PC-3 (cell line): ENCODE measurements at regions not wholly inside any gene's neighbourhood (a gene's known extent, or its start where the extent isn't known, plus 50 kb on each side); places are given as distances from the start of the nearest gene placed in this dataset.

Experiments used
- ATAC-seq: fragments of 200-7000 bp; cut with Tn5 transposase; 2 replicates; pipeline ENCODE4 v1.9.1; 2020; ENCODE audit warnings: mild to moderate bottlenecking, moderate library complexity
- BruUV-seq: library from RNA; stranded (reverse); fragments of 400-500 nt; replicated peaks from 2 replicates; lab custom pipeline; 2021; lab: Mats Ljungman, UMichigan
- CTCF ChIA-PET: fragments of 300-600 bp; sonication (Branson Sonifier 250); formaldehyde crosslinking; loops from one replicate; lab custom pipeline; 2022; ENCODE audit warnings: antibody characterized with exemption; lab: Charles Lee
- POLR2A ChIA-PET: fragments of 300-600 bp; sonication (Branson Sonifier 250); formaldehyde crosslinking; loops from one replicate; lab custom pipeline; 2022; ENCODE audit warnings: antibody characterized with exemption; ENCODE audit not compliant: unreplicated experiment; lab: Charles Lee
- DNase-seq: peaks from one replicate; pipeline ENCODE4 v3.0.0-alpha.2; 2015
- H2AFZ ChIP-seq: fragments of 300-600 bp; sonication (generic); 2 replicates; pipeline ENCODE4 v1.6.0; 2016; ENCODE audit warnings: antibody characterized with exemption, low read length
- H3F3A ChIP-seq: fragments of 300-600 bp; sonication (generic); one replicate; pipeline ENCODE4 v1.6.0; 2017; ENCODE audit warnings: antibody characterized with exemption, low read length, control low read depth, mild to moderate bottlenecking; ENCODE audit not compliant: unreplicated experiment
- H3K27ac ChIP-seq: fragments of 300-600 bp; sonication (generic); 2 replicates; pipeline ENCODE4 v1.5.1; 2016; ENCODE audit warnings: mild to moderate bottlenecking, low read length
- H3K27me3 ChIP-seq: fragments of 300-600 bp; sonication (generic); 2 replicates; pipeline ENCODE4 v1.6.1; 2016; ENCODE audit warnings: low read length, mixed read lengths
- H3K36me3 ChIP-seq: fragments of 300-600 bp; sonication (generic); 2 replicates; pipeline ENCODE4 v1.6.1; 2016; ENCODE audit warnings: low read depth, mixed run types, low read length, mixed read lengths
- H3K4me1 ChIP-seq: fragments of 300-600 bp; sonication (generic); 2 replicates; pipeline ENCODE4 v1.5.1; 2016; ENCODE audit warnings: low read length; ENCODE audit not compliant: insufficient read depth
- H3K4me2 ChIP-seq: fragments of 300-600 bp; sonication (generic); 2 replicates; pipeline ENCODE4 v1.6.0; 2016; ENCODE audit warnings: low read length
- H3K4me3 ChIP-seq: fragments of 300-600 bp; sonication (generic); 2 replicates; pipeline ENCODE4 v1.5.1; 2016; ENCODE audit warnings: mild to moderate bottlenecking, low read length, mixed read lengths
- H3K79me2 ChIP-seq: fragments of 300-600 bp; sonication (generic); 2 replicates; pipeline ENCODE4 v1.6.1; 2017; ENCODE audit warnings: low read length, mixed read lengths
- H3K9ac ChIP-seq: fragments of 300-600 bp; sonication (generic); 2 replicates; pipeline ENCODE4 v1.6.0; 2016; ENCODE audit warnings: mild to moderate bottlenecking, low read length
- H3K9me2 ChIP-seq: fragments of 300-600 bp; sonication (generic); replicated peaks from 2 replicates; pipeline ENCODE4 v1.6.1; 2016; ENCODE audit warnings: mixed run types, low read length, mixed read lengths
- H3K9me3 ChIP-seq: fragments of 300-600 bp; sonication (generic); 2 replicates; pipeline ENCODE4 v1.6.1; 2016; ENCODE audit warnings: low read length, mixed read lengths
- H4K20me1 ChIP-seq: fragments of 300-600 bp; sonication (generic); 2 replicates; pipeline ENCODE4 v1.6.1; 2016; ENCODE audit warnings: low read length, mixed read lengths
- CTCF ChIP-seq: fragments of 300-600 bp; sonication (generic); conservative IDR thresholded peaks from 2 replicates; pipeline ENCODE4 v1.5.1; 2017; ENCODE audit warnings: antibody characterized with exemption, low read depth, mild to moderate bottlenecking, low read length
- EZH2 ChIP-seq: fragments of 300-600 bp; sonication (generic); IDR thresholded peaks from one replicate; pipeline ENCODE4 v1.6.1; 2017; ENCODE audit warnings: antibody characterized with exemption, mild to moderate bottlenecking, low read length; ENCODE audit not compliant: unreplicated experiment
- EZH2phosphoT487 ChIP-seq: fragments of 300-600 bp; sonication (generic); IDR thresholded peaks from 2 replicates; pipeline ENCODE4 v1.6.1; 2018; ENCODE audit warnings: mild to moderate bottlenecking, antibody characterized with exemption, low read length, borderline replicate concordance
- intact Hi-C: fragments of 100-400 bp; cut with micrococcal nuclease; formaldehyde crosslinking; loops from 2 replicates; pipeline ENCODE4 v1.9.0; 2023

GRCh38 chr12:70049596-70050360, 193.5 kb upstream of the CNOT2 start:
- H3K4me2 ChIP-seq, result peak overlapping the region; percentile 60
- H2AFZ ChIP-seq, result peak overlapping the region; percentile 36
- no peaks in the 10 kb centered on the region for H3K36me3 ChIP-seq
- no peaks in the 10 kb centered on the region for H3K79me2 ChIP-seq
- no peaks in the 10 kb centered on the region for H3F3A ChIP-seq
- BruUV-seq, result no TSS peak
- peak overlapping the region; percentile 12; the same call in 1 of the 2 replicates for H3K9ac ChIP-seq
- ChIA-PET CTCF (no interaction called here), POLR2A (no interaction called here)
- H3K4me1 ChIP-seq, result peaks cover 44% of the 10 kb centered on the region
- ATAC-seq, result peak; percentile 76
- no peaks in the 10 kb centered on the region for H4K20me1 ChIP-seq
- peak overlapping the region; percentile 76 for H3K27ac ChIP-seq
- no peaks in the 10 kb centered on the region for H3K9me3 ChIP-seq
- no peak for TF ChIP-seq EZH2
- no peak for TF ChIP-seq EZH2phosphoT487
- TF ChIP-seq CTCF, result no peak
- H3K27me3 ChIP-seq, result no peaks in the 10 kb centered on the region
- intact Hi-C loops, result no loop called here
- H3K4me3 ChIP-seq, result 0 out of 2 replicates have a peak overlapping the region, but pooled peaks have one; percentile 8
- peak; percentile 96 for DNase-seq
- no peaks in the 10 kb centered on the region for H3K9me2 ChIP-seq

GRCh38 chr12:70052476-70052875, 190.8 kb upstream of the CNOT2 start:
- BruUV-seq, result no TSS peak
- Histone ChIP-seq H3K36me3 (no peaks in the 10 kb centered on the region), H2AFZ (no peak overlapping the region), H3K4me3 (no peak overlapping the region), H3F3A (no peaks in the 10 kb centered on the region), H3K9me2 (no peaks in the 10 kb centered on the region), H3K27me3 (no peaks in the 10 kb centered on the region), H3K79me2 (no peaks in the 10 kb centered on the region), H3K9ac (no peak overlapping the region), H3K4me1 (peaks cover 33% of the 10 kb centered on the region), H3K4me2 (peak overlapping the region; percentile 25; the same call in 1 of the 2 replicates), H3K9me3 (no peaks in the 10 kb centered on the region), H3K27ac (0 out of 2 replicates have a peak overlapping the region, but pooled peaks have one; percentile 11), H4K20me1 (no peaks in the 10 kb centered on the region)
- no peak for TF ChIP-seq CTCF
- no peak for TF ChIP-seq EZH2phosphoT487
- TF ChIP-seq EZH2, result no peak
- ChIA-PET CTCF (no interaction called here), POLR2A (no interaction called here)
- intact Hi-C loops, result no loop called here
- ATAC-seq (no peak), DNase-seq (no peak)

- Histone ChIP-seq H3K27ac (0 out of 2 replicates have a peak overlapping the region, but pooled peaks have one; percentile 11), H3K9ac (no peak overlapping the region), H4K20me1 (no peaks in the 10 kb centered on the region), H2AFZ (no peak overlapping the region), H3K79me2 (no peaks in the 10 kb centered on the region), H3K9me3 (no peaks in the 10 kb centered on the region), H3F3A (no peaks in the 10 kb centered on the region), H3K4me3 (no peak overlapping the region), H3K9me2 (no peaks in the 10 kb centered on the region), H3K4me2 (peak overlapping the region; percentile 25; the same call in 1 of the 2 replicates), H3K4me1 (peaks cover 33% of the 10 kb centered on the region), H3K36me3 (no peaks in the 10 kb centered on the region), H3K27me3 (no peaks in the 10 kb centered on the region)
- no TSS peak for BruUV-seq
- DNase-seq (peak; percentile 88), ATAC-seq (peak; percentile 70)
- intact Hi-C loops, result no loop called here
- TF ChIP-seq EZH2 (no peak), EZH2phosphoT487 (no peak), CTCF (no peak)
- ChIA-PET POLR2A (no interaction called here), CTCF (no interaction called here)
Observed at GRCh38 chr12:70052931-70053497, 190.2 kb upstream of the CNOT2 start.
